G401 (cell line): ENCODE measurements at regions not wholly inside any gene's neighbourhood (a gene's known extent, or its start where the extent isn't known, plus 50 kb on each side); places are given as distances from the start of the nearest gene placed in this dataset.

Source experiments
- DNase-seq: peaks from one replicate; pipeline ENCODE4 v3.0.0-alpha.2; 2015; ENCODE audit warnings: low spot score
- in situ Hi-C: cut with HindIII; loops from 2 replicates; pipeline ENCODE4 v1.10.0; 2016; ENCODE audit warnings: low sequenced_read_pairs, mixed read lengths

DNA sequence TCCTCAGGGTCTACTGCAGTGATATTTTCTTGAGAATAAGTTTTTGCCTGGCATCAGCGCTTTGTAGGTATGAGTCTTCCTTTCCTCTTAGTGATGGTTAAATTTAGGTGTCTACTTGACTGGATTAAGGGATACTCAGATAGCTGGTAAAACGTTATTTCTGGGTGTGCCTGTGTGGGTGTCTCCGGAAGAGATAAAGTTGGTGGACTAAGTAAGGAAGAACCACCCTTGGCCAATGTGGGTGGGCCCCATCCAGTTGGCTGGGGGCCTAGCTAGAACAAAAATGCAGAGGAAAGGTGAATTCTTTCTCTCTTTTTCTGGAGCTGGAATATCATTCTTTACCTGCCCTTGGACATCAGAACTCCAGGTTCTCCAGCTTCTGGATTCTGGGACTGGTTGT, 138.8 kb downstream of the ADCYAP1R1 start:
- no peak for DNase-seq
- in situ Hi-C loops: no loop called here

DNA sequence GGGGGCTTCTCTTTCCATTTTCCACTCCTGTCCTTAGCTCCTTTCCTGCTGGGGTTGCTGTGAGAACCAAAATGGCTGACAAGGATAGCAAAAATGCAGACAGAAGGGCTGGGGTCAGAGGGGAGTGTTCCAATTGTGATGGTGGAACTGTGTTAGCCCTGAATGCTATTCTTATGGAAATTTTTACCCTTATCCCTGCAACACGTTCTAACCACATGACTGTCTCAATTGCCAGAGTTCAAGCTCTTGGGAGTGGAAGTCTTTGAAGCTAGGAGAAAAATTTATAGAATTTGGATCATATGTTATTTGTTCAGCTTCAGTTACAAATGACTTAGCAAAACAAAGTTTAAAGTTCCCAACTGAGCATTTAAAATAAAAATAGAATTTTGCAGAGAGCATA, 134.1 kb downstream of the ADCYAP1R1 start:
- in situ Hi-C loops: no loop called here
- DNase-seq: no peak

DNA sequence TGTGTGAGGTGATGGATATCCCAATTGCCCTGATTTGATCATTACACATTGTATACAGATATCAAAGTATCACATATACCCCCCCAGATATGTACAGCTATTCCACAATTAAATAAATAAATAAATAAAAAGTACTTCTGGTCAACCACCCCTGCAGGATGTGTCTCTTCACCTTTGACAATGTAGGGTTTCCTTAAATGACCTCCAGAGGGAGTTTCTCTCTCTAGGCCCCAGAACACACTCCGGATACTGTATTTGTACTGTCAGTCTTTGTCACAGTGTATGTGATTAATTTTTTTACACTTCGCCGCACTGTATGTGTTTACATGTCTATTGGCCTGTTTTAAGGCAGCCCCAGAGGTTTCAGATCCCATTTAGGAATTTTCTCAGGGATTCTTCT, 123.6 kb downstream of the ADCYAP1R1 start:
- DNase-seq: no peak
- in situ Hi-C loops: no loop called here

DNA sequence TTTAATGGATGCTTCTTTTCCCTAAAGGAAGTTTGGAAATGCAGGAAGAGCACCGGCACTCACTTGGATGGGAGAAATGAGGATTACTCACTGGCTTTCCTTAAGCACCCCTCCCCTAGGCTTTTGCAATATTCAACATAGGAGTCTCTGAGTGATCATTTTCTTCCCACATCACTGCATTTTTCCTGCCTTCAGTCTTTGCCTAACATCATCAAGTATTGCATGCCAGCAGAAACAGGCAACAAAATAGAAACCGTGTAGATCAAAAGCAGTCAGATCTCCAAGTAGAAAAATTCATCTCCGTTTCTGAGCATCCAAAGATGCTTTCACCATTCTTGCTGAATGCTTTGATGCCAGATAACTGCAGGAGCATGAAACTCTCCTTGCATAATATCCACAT, 119.9 kb downstream of the ADCYAP1R1 start:
- DNase-seq: no peak
- in situ Hi-C loops: no loop called here

DNA sequence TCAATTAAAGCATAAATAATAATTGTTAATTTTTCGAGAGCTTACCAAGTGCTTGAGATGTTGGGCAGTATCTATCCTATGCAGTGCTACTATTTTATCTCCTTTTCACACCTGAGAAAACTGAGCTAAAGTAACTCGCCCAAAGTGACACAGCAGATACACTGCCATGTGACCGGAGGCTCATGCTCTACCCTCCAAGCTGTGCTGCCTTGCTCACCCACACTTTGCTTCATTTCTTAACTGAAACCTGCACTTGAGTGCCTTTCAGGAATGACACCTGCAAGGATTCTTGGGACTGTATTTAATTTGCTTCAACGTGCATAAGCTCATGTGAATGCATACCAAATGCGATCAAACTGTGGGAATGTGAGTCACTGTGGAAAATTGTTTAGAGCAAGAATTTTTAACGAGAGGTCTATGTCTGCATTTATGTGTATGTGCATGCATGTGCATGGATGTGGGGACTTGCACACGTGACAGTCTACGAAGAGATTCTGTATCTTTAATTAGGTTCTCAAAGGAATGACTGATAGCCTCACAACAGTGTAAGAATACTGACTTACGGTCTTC, 119.2 kb downstream of the ADCYAP1R1 start:
- in situ Hi-C loops: no loop called here
- DNase-seq: no peak
